ENCODE measurements at regions not wholly inside any gene's neighbourhood (a gene's known extent, or its start where the extent isn't known, plus 50 kb on each side); places are given as distances from the start of the nearest gene placed in this dataset.

- no peak for TF ChIP-seq CTCF (conservative IDR thresholded peaks at IDR 0.05)
- TF ChIP-seq ZFX (IDR thresholded peaks at IDR 0.05): no peak
Measured at GRCh38 chr1:13935336-13935735, 235.3 kb downstream of the PRDM2 start.

GRCh38 chr1:13941315-13941714, 241.3 kb downstream of the PRDM2 start:
- TF ChIP-seq ZFX (IDR thresholded peaks at IDR 0.05): no peak
- TF ChIP-seq CTCF (conservative IDR thresholded peaks at IDR 0.05): no peak
- H3K27ac ChIP-seq: no peak overlapping the region

More at GRCh38 chr1:13935336-13935735, 235.3 kb downstream of the PRDM2 start:
- no peak overlapping the region for H3K27ac ChIP-seq

- H3K27ac ChIP-seq: no peak overlapping the region
- TF ChIP-seq CTCF (conservative IDR thresholded peaks at IDR 0.05) (no peak), ZFX (IDR thresholded peaks at IDR 0.05) (no peak)
Measured at GRCh38 chr1:13943055-13943454, 243.1 kb downstream of the PRDM2 start.

GRCh38 chr1:13945856-13946255, 245.9 kb downstream of the PRDM2 start:
- no peak overlapping the region for H3K27ac ChIP-seq
- TF ChIP-seq CTCF (conservative IDR thresholded peaks at IDR 0.05): no peak
- no peak for TF ChIP-seq ZFX (IDR thresholded peaks at IDR 0.05)

GRCh38 chr1:13947658-13948057, 247.7 kb downstream of the PRDM2 start:
- no peak overlapping the region for H3K27ac ChIP-seq
- no peak for TF ChIP-seq ZFX (IDR thresholded peaks at IDR 0.05)
- no peak for TF ChIP-seq CTCF (conservative IDR thresholded peaks at IDR 0.05)

- H3K27ac ChIP-seq: no peak overlapping the region
- TF ChIP-seq CTCF (conservative IDR thresholded peaks at IDR 0.05): no peak
- no peak for TF ChIP-seq ZFX (IDR thresholded peaks at IDR 0.05)
Measured at GRCh38 chr1:13948396-13948795, 248.4 kb downstream of the PRDM2 start.

GRCh38 chr1:13948888-13949391, 249.0 kb downstream of the PRDM2 start:
- TF ChIP-seq CTCF (conservative IDR thresholded peaks at IDR 0.05) (no peak), ZFX (IDR thresholded peaks at IDR 0.05) (no peak)
- no peak overlapping the region for H3K27ac ChIP-seq

Data from C4-2B (cell line).